ENCODE measurements at regions not wholly inside any gene's neighbourhood (a gene's known extent, or its start where the extent isn't known, plus 50 kb on each side); places are given as distances from the start of the nearest gene placed in this dataset.
A peak's percentile ranks its signal among the peaks of the same experiment; 100 is the strongest.

- H3K27ac ChIP-seq: no peak overlapping the region
- TF ChIP-seq ZFX (IDR thresholded peaks at IDR 0.05) (no peak), CTCF (conservative IDR thresholded peaks at IDR 0.05) (no peak)
These were observed 511.7 kb downstream of the NR2F1-AS1 start for GRCh38 chr5:93069276-93069675.

- no peak overlapping the region for H3K27ac ChIP-seq
- no peak for TF ChIP-seq ZFX (IDR thresholded peaks at IDR 0.05)
- peak; percentile 59 for TF ChIP-seq CTCF (conservative IDR thresholded peaks at IDR 0.05)
These were observed 518.5 kb downstream of the NR2F1-AS1 start for GRCh38 chr5:93062548-93062947.

DNA sequence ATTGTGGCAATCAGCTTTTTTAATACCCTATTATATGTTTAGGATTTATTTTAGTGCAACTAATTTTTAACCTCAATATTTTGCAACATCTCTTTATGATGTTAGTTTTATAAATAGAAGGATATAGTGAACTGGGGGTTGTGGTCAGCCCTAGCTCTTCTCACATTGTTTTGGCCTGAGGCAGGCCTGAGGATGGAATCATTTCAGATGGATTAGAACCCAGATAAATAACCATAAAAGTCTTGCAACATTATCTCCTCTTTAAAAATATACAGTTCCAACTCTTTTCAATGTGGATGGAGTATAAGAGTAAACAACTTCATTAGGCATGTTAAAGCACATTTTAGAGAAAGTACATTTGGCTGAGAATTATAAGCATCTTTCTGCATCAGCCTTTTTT, 522.7 kb downstream of the NR2F1-AS1 start:
- TF ChIP-seq ZFX (IDR thresholded peaks at IDR 0.05) (no peak), CTCF (conservative IDR thresholded peaks at IDR 0.05) (no peak)
- no peak overlapping the region for H3K27ac ChIP-seq

DNA sequence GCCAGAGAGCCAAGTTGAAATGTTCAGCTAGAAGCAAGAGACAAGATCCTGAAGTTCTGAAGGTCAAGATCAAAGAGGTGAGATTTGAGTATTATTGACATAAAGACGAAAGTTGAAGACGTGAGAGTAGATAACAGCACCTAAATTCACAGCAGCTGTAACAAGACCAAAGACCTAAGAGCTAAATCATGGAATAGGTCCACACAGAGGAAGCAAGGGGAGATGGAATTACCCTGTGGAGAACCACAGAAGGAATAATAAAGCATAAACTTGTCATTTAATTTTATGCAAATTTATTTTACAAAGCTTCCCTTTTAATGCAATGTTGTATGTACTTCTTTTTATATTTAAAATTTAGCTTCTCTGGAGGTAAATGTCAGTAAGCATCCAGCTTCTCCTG, 523.7 kb downstream of the NR2F1-AS1 start:
- no peak overlapping the region for H3K27ac ChIP-seq
- TF ChIP-seq ZFX (IDR thresholded peaks at IDR 0.05): no peak

- TF ChIP-seq CTCF (conservative IDR thresholded peaks at IDR 0.05) (no peak), ZFX (IDR thresholded peaks at IDR 0.05) (no peak)
- H3K27ac ChIP-seq: no peak overlapping the region
These were observed 525.0 kb downstream of the NR2F1-AS1 start for GRCh38 chr5:93055971-93056370.

DNA sequence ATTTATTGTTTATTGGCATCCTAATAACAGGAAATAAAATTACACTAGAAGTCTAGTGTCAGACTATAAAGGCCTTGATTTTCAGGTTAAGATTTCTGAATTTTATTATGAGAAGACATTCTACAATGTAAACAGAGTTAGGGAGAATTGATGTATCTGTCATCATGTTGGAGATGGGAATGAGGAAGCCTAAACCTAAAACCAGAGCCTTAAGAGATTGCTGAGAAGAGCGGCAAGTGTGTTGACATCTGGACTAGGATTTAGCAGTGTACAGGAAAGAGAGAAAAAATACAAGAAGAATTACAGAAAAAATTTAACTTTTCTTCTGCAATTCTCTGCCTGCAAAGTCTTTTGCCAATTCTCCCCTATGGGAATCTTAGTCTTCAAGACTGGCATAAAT, 525.5 kb downstream of the NR2F1-AS1 start:
- H3K27ac ChIP-seq: no peak overlapping the region
- no peak for TF ChIP-seq ZFX (IDR thresholded peaks at IDR 0.05)
- TF ChIP-seq CTCF (conservative IDR thresholded peaks at IDR 0.05): no peak

DNA sequence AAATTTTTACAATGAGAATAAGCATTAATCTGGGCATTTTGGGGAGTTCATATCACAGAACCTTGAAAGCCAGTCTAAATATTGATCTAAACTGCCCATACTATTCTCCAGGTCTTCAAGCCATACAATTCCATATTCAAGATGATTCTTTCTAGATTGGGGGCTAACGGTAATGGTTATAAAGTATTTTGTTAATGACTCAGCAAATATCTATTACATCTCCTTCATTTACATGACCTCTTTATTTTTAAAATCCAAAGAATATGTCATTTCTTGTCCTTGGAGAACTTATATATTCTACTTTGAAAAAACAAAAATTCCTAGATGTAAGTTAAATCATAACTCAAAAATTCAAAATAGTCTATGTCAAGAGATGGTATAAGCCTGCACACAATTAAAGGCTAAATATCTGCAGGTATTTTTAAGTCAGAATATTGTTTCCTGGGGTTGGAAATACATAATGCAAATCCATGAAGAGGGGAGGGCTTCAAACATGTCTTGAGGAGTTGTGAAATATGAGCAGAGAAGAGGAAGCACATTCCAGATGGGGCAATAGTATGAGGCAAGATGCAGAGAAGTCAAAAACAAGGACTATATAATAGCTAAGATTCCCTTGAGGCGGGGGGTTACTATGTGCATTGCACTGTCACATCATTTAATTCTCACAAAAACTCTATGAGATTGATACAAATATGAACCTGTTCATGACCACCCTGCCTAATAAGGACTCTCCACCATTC, 526.4 kb downstream of the NR2F1-AS1 start:
- TF ChIP-seq ZFX (IDR thresholded peaks at IDR 0.05) (no peak), CTCF (conservative IDR thresholded peaks at IDR 0.05) (no peak)
- no peak overlapping the region for H3K27ac ChIP-seq

DNA sequence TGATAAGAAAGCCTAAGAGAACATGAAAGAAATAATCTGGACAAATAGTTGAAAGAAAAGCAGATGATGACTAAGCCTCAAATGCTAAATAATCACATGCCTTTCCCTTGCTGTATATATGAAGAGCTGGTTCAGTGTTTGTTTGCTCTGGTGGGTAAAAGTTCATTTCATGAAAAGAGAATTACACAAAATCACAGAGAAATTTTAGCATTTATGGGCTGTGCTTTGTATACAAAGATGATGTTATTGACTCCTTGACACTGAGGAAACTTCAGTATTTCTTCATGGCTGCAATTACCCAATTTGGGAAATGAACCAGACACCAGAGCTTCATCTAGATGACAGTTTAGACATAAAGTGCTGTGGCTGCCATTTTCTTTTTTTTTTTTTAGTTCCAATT, 527.2 kb downstream of the NR2F1-AS1 start:
- TF ChIP-seq ZFX (IDR thresholded peaks at IDR 0.05) (no peak), CTCF (conservative IDR thresholded peaks at IDR 0.05) (no peak)

More for the DNA sequence above, 527.2 kb downstream of the NR2F1-AS1 start:
- H3K27ac ChIP-seq: no peak overlapping the region
